OCI-LY7 (cell line): ENCODE measurements at regions not wholly inside any gene's neighbourhood (a gene's known extent, or its start where the extent isn't known, plus 50 kb on each side); places are given as distances from the start of the nearest gene placed in this dataset.

Source experiments
- CTCF ChIP-seq: fragments of 200-600 bp; sonication (generic); conservative IDR thresholded peaks from 2 replicates; pipeline ENCODE4 v1.5.1; 2014; ENCODE audit warnings: mild to moderate bottlenecking, antibody characterized with exemption, low read length, moderate library complexity, mixed read lengths
- EZH2phosphoT487 ChIP-seq: fragments of 200-600 bp; sonication (generic); IDR thresholded peaks from 2 replicates; pipeline ENCODE4 v1.6.1; 2018; ENCODE audit warnings: low read depth, borderline replicate concordance, mild to moderate bottlenecking, mixed run types, antibody characterized with exemption, low read length, moderate library complexity, mixed read lengths

GRCh38 chr1:29756901-29757725, 520.8 kb downstream of the PTPRU start:
- TF ChIP-seq EZH2phosphoT487 = no peak
- no peak for TF ChIP-seq CTCF
